ENCODE measurements at regions not wholly inside any gene's neighbourhood (a gene's known extent, or its start where the extent isn't known, plus 50 kb on each side); places are given as distances from the start of the nearest gene placed in this dataset.
"Not testable (repeated sequence)": the region's sequence is repeated elsewhere in the genome, so short reads cannot be mapped to it uniquely, and the experiment has no call there.

- peak overlapping the region; percentile 94 for H3K27ac ChIP-seq (ENCODE audit: insufficient read depth, low read length, poor library complexity, severe bottlenecking)
- H3K36me3 ChIP-seq (ENCODE audit: control insufficient read depth, insufficient read depth, low read length); DNase-seq; H3K4me3 ChIP-seq (ENCODE audit: insufficient read depth, low read depth, low read length, poor library complexity, severe bottlenecking); H3K9me3 ChIP-seq (ENCODE audit: control insufficient read depth, low read length); H3K4me1 ChIP-seq (ENCODE audit: control insufficient read depth, insufficient read depth, low read length, poor library complexity, severe bottlenecking); H3K27me3 ChIP-seq (replicated peaks; ENCODE audit: control insufficient read depth, insufficient read depth, low read length, poor library complexity, severe bottlenecking): not testable (repeated sequence)
These were observed 80.0 kb downstream of the PPIAL4G start for GRCh38 chr1:148403085-148403456.

GRCh38 chr1:148402152-148403084 lies 80.7 kb downstream of the PPIAL4G start:
- not testable (repeated sequence) for H3K27me3 ChIP-seq (replicated peaks; ENCODE audit: control insufficient read depth, insufficient read depth, low read length, poor library complexity, severe bottlenecking); H3K9me3 ChIP-seq (ENCODE audit: control insufficient read depth, low read length); H3K36me3 ChIP-seq (ENCODE audit: control insufficient read depth, insufficient read depth, low read length); H3K4me1 ChIP-seq (ENCODE audit: control insufficient read depth, insufficient read depth, low read length, poor library complexity, severe bottlenecking)
- Histone ChIP-seq H3K27ac (ENCODE audit: insufficient read depth, low read length, poor library complexity, severe bottlenecking) (peak overlapping the region; percentile 94), H3K4me3 (ENCODE audit: insufficient read depth, low read depth, low read length, poor library complexity, severe bottlenecking) (peak overlapping the region; percentile 64)
- peak; percentile 74 to 82 (median 81) for DNase-seq

DNA sequence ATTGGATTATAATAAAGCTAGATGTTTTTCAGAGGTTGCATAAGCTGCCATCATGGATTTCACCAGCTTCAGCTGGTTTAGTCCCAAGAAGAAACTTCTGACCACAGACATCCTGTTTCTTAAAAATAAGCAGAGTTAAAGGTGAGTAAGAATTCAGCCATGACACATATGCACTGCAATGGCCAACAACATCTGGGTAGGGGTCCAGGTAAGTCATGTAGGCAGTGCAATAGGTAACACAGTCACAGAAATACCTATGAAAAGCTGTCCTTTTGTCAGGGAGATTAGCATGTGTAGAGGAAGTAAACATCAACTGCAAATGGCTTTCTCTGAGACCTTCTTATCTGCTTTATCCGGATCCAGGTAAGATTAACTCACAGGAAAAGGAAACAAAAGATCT lies 85.6 kb downstream of the PPIAL4G start:
- H3K4me1 ChIP-seq (ENCODE audit: control insufficient read depth, insufficient read depth, low read length, poor library complexity, severe bottlenecking); H3K27ac ChIP-seq (ENCODE audit: insufficient read depth, low read length, poor library complexity, severe bottlenecking); H3K27me3 ChIP-seq (replicated peaks; ENCODE audit: control insufficient read depth, insufficient read depth, low read length, poor library complexity, severe bottlenecking); H3K9me3 ChIP-seq (ENCODE audit: control insufficient read depth, low read length); DNase-seq; H3K36me3 ChIP-seq (ENCODE audit: control insufficient read depth, insufficient read depth, low read length); H3K4me3 ChIP-seq (ENCODE audit: insufficient read depth, low read depth, low read length, poor library complexity, severe bottlenecking): not testable (repeated sequence)

DNA sequence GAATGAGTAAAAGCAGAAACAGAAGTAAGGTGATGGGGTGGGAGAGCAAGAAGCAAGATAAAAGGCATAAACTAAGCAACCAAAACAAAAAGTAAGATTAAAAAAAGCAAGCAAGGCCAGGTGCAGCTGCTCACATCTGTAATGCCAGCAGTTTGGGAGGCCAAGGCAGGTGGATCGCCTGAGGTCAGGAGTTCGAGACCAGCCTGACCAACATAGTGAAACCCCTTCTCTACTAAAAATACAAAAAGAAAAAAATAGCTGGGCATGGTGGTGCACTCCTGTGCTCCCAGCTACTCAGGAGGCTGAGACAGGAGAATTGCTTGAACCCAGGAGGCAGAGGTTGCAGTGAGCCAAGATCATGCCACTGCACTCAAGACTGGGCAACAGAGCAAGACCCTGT lies 90.6 kb downstream of the PPIAL4G start:
- not testable (repeated sequence) for H3K4me1 ChIP-seq (ENCODE audit: control insufficient read depth, insufficient read depth, low read length, poor library complexity, severe bottlenecking); H3K9me3 ChIP-seq (ENCODE audit: control insufficient read depth, low read length)

DNA sequence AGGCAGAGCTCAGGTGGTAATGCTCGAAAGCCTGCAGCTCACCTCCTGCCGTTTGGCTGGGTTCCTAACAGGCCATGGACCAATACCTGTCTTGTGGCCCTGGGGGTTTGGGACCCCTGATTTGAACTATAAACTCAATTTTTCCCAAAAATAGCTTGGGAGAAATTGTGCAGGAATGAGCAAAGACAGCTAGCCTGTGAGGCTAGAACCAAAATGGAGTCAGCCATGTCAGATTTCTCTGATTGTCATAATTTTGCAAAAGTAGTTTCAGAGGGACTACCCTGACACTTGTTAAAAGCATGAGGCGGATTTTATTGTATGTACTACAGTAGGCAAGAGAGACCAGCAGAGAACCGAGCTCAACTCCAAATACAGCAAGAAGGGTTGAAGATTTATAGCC lies 91.8 kb downstream of the PPIAL4G start:
- not testable (repeated sequence) for H3K36me3 ChIP-seq (ENCODE audit: control insufficient read depth, insufficient read depth, low read length); H3K4me3 ChIP-seq (ENCODE audit: insufficient read depth, low read depth, low read length, poor library complexity, severe bottlenecking); H3K27me3 ChIP-seq (replicated peaks; ENCODE audit: control insufficient read depth, insufficient read depth, low read length, poor library complexity, severe bottlenecking); H3K27ac ChIP-seq (ENCODE audit: insufficient read depth, low read length, poor library complexity, severe bottlenecking); H3K4me1 ChIP-seq (ENCODE audit: control insufficient read depth, insufficient read depth, low read length, poor library complexity, severe bottlenecking); H3K9me3 ChIP-seq (ENCODE audit: control insufficient read depth, low read length); DNase-seq

More for the DNA sequence above, 90.6 kb downstream of the PPIAL4G start:
- H3K27ac ChIP-seq (ENCODE audit: insufficient read depth, low read length, poor library complexity, severe bottlenecking); H3K27me3 ChIP-seq (replicated peaks; ENCODE audit: control insufficient read depth, insufficient read depth, low read length, poor library complexity, severe bottlenecking); DNase-seq; H3K4me3 ChIP-seq (ENCODE audit: insufficient read depth, low read depth, low read length, poor library complexity, severe bottlenecking); H3K36me3 ChIP-seq (ENCODE audit: control insufficient read depth, insufficient read depth, low read length): not testable (repeated sequence)

DNA sequence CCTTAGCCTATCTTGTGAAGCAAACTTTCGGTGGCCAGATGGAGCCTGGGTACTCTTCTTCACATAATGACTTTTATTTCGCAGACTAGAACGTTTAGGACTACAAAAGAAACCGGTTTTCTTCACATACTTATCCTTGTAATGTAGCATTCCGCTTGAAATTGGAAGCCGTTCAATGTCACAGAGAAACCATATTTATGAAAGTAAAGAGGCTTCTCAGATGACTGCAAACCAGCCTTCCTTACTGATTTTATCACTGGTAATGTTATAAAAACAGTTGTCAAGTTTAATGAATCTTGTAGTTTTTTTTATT lies 94.1 kb downstream of the PPIAL4G start:
- Histone ChIP-seq H3K9me3 (ENCODE audit: control insufficient read depth, low read length) (no peaks in the 10 kb centered on the region), H3K27me3 (replicated peaks; ENCODE audit: control insufficient read depth, insufficient read depth, low read length, poor library complexity, severe bottlenecking) (no peaks in the 10 kb centered on the region), H3K27ac (ENCODE audit: insufficient read depth, low read length, poor library complexity, severe bottlenecking) (peak overlapping the region; percentile 89), H3K4me1 (ENCODE audit: control insufficient read depth, insufficient read depth, low read length, poor library complexity, severe bottlenecking) (peaks cover 8% of the 10 kb centered on the region), H3K36me3 (ENCODE audit: control insufficient read depth, insufficient read depth, low read length) (no peaks in the 10 kb centered on the region), H3K4me3 (ENCODE audit: insufficient read depth, low read depth, low read length, poor library complexity, severe bottlenecking) (peak overlapping the region; percentile 50)
- no peak for DNase-seq

DNA sequence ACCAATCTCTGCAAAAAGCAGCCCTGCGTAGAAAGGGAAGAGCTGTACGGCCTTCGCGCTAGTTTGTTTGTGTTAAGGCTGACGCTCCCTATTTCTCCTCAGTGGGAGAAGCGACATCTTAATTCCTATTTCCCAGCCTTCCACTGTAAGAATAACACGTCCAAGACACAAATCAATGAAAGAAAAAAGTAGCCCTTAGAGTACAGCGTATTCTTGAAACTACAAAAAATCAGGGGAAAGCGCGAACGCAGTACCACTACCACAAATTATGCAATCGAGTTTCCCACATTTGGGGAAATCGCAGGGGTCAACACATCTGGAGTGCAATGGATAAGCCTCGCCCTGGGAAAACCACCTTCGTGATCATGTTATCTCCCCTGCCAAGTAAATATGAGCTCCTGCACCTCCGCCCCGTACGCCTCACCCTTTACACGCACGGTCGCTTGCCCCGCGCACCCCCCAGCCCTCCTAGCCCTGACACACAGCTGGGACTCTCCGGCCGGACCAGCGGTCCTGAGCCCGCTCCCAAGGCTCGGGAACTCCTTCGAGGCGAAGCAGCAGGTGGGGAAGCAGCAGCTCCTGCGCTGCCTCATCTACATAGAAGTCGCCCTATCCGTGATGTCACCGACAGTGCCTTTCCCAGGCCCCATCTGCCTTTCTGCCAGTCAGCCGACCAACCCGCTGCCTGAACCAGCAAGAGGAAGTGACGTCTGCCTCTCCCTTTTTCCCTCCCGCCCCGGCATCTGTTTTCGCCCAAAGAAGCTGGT lies 94.7 kb downstream of the PPIAL4G start:
- Histone ChIP-seq H3K9me3 (ENCODE audit: control insufficient read depth, low read length) (no peaks in the 10 kb centered on the region), H3K4me1 (ENCODE audit: control insufficient read depth, insufficient read depth, low read length, poor library complexity, severe bottlenecking) (peaks cover 8% of the 10 kb centered on the region), H3K36me3 (ENCODE audit: control insufficient read depth, insufficient read depth, low read length) (no peaks in the 10 kb centered on the region), H3K27me3 (replicated peaks; ENCODE audit: control insufficient read depth, insufficient read depth, low read length, poor library complexity, severe bottlenecking) (no peaks in the 10 kb centered on the region), H3K27ac (ENCODE audit: insufficient read depth, low read length, poor library complexity, severe bottlenecking) (peak overlapping the region; percentile 89), H3K4me3 (ENCODE audit: insufficient read depth, low read depth, low read length, poor library complexity, severe bottlenecking) (peak overlapping the region; percentile 50)
- DNase-seq, result peak; percentile 68 to 85 (median 80)

- H3K9me3 ChIP-seq (ENCODE audit: control insufficient read depth, low read length); DNase-seq; H3K4me1 ChIP-seq (ENCODE audit: control insufficient read depth, insufficient read depth, low read length, poor library complexity, severe bottlenecking); H3K36me3 ChIP-seq (ENCODE audit: control insufficient read depth, insufficient read depth, low read length); H3K27me3 ChIP-seq (replicated peaks; ENCODE audit: control insufficient read depth, insufficient read depth, low read length, poor library complexity, severe bottlenecking): not testable (repeated sequence)
- Histone ChIP-seq H3K27ac (ENCODE audit: insufficient read depth, low read length, poor library complexity, severe bottlenecking) (peak overlapping the region; percentile 89), H3K4me3 (ENCODE audit: insufficient read depth, low read depth, low read length, poor library complexity, severe bottlenecking) (peak overlapping the region; percentile 50)
These were observed 95.2 kb downstream of the PPIAL4G start for GRCh38 chr1:148387949-148388259.

DNA sequence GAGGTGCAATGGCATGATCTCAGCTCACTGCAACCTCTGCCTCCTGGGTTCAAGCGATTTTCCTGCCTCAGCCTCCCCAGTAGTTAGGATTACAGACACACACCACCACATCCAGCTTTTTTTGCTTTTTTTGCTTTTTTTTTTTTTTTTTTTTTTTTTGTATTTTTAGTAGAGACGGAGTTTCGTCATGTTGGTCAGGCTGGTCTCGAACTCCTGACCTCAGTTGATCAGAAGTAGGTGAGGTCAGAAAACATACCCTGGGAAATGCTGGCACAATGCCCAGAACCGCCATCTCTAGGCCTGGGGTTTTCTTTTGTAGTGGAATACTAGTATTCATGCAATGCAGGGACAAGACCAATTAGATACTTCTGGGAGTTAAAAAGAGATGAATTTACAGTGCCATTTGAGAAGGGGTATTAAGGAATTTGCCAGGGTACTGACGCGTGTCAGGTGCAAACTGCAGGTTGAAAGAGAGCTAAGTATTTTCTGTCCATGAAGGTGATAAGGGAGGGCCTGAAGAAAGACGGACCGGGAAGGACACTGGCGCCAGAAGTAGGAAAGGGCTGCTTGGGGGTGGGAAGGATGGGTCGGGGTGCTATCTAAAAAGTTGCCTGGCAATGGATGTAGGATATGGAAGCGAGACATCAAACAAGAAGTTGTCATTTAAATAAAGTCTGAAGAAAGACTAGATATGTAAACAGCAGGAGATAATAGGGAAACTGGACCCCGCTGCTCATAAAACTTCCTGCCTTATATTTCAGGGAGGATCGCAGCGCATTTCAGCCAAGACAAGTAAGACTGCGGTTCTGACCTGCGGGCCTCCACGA lies 95.8 kb downstream of the PPIAL4G start:
- not testable (repeated sequence) for H3K36me3 ChIP-seq (ENCODE audit: control insufficient read depth, insufficient read depth, low read length); H3K27me3 ChIP-seq (replicated peaks; ENCODE audit: control insufficient read depth, insufficient read depth, low read length, poor library complexity, severe bottlenecking); H3K4me3 ChIP-seq (ENCODE audit: insufficient read depth, low read depth, low read length, poor library complexity, severe bottlenecking); H3K9me3 ChIP-seq (ENCODE audit: control insufficient read depth, low read length); H3K4me1 ChIP-seq (ENCODE audit: control insufficient read depth, insufficient read depth, low read length, poor library complexity, severe bottlenecking); DNase-seq
- peak overlapping the region; percentile 89 for H3K27ac ChIP-seq (ENCODE audit: insufficient read depth, low read length, poor library complexity, severe bottlenecking)

DNA sequence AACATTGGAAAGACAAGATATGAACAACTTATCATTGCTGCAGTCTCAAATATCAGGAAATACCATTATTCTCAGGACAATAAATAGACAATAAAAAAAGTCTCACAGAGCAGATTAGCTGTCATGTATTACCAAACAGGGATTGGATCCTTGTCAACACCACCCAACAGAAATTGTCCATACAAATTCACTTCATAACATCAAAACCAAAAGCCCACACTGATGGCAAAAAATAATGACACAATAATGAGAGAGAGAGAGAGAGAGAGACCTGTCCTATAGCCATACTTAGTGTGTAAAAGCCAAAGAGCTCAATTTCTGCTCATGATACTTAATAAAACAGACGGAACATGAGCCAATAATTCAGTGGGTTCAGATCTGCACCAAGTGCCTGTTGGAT lies 96.5 kb downstream of the PPIAL4G start:
- no peak overlapping the region for H3K27ac ChIP-seq (ENCODE audit: insufficient read depth, low read length, poor library complexity, severe bottlenecking)

More for the DNA sequence above, 96.5 kb downstream of the PPIAL4G start:
- Histone ChIP-seq H3K36me3 (ENCODE audit: control insufficient read depth, insufficient read depth, low read length) (no peaks in the 10 kb centered on the region), H3K9me3 (ENCODE audit: control insufficient read depth, low read length) (no peaks in the 10 kb centered on the region), H3K4me3 (ENCODE audit: insufficient read depth, low read depth, low read length, poor library complexity, severe bottlenecking) (no peak overlapping the region), H3K4me1 (ENCODE audit: control insufficient read depth, insufficient read depth, low read length, poor library complexity, severe bottlenecking) (peaks cover 8% of the 10 kb centered on the region), H3K27me3 (replicated peaks; ENCODE audit: control insufficient read depth, insufficient read depth, low read length, poor library complexity, severe bottlenecking) (no peaks in the 10 kb centered on the region)
- no peak for DNase-seq

Data from effector memory CD4-positive, alpha-beta T cell (primary cell).